ENCODE measurements at regions not wholly inside any gene's neighbourhood (a gene's known extent, or its start where the extent isn't known, plus 50 kb on each side); places are given as distances from the start of the nearest gene placed in this dataset.
A peak's percentile ranks its signal among the peaks of the same experiment; 100 is the strongest.

GRCh38 chrX:39472161-39472560 is 625.6 kb downstream of the BCOR start:
- no peaks in the 10 kb centered on the region for H3K36me3 ChIP-seq
- TF ChIP-seq CTCF (IDR thresholded peaks at IDR 0.05): no peak
- no peak overlapping the region for H3K27ac ChIP-seq
- no peak overlapping the region for H3K4me3 ChIP-seq
- DNase-seq (no peak), ATAC-seq (no peak)
- H3K27me3 ChIP-seq: peaks cover 0 to 15% (median 0%) of the 10 kb centered on the region in 7 donors
- 97 to 100% methylated on average over 1 of the region's 1 CpG for WGBS, 2 donors
- intact Hi-C loops (cut with DNase I): loop anchor here in 1 of 10 donors (2.0 to 10.0 kb wide), 2 partner anchors 47 to 623 kb away; partner anchors contain the start of gene BCOR
- H3K9me3 ChIP-seq: no peaks in the 10 kb centered on the region
- peaks cover 0 to 26% (median 5%) of the 10 kb centered on the region in 9 donors for H3K4me1 ChIP-seq

GRCh38 chrX:39473812-39474211 is 623.9 kb downstream of the BCOR start:
- Histone ChIP-seq H3K27ac (peak overlapping the region in 4 of 10 donors; percentile 15 to 34 (median 21)), H3K36me3 (no peaks in the 10 kb centered on the region), H3K4me1 (peaks cover 0 to 39% (median 12%) of the 10 kb centered on the region in 9 donors), H3K27me3 (peaks cover 0 to 15% (median 0%) of the 10 kb centered on the region in 7 donors), H3K9me3 (no peaks in the 10 kb centered on the region), H3K4me3 (no peak overlapping the region)
- DNase-seq (peak in 1 of 2 donors; percentile 10), ATAC-seq (peak in 7 of 8 donors; percentile 14 to 80 (median 43))
- intact Hi-C loops (cut with DNase I): loop anchor here in 2 of 10 donors (2.0 to 10.0 kb wide), 2 partner anchors 45 to 621 kb away; partner anchors contain the start of gene BCOR (in 1 of the 2)
- 63 to 71% methylated on average over 2 of the region's 2 CpGs for WGBS, 2 donors
- no peak for TF ChIP-seq CTCF (IDR thresholded peaks at IDR 0.05)

GRCh38 chrX:39475372-39475771 is 622.4 kb downstream of the BCOR start:
- H3K36me3 ChIP-seq: no peaks in the 10 kb centered on the region
- H3K27ac ChIP-seq: no peak overlapping the region
- H3K9me3 ChIP-seq: no peaks in the 10 kb centered on the region
- H3K4me1 ChIP-seq: peaks cover 0 to 39% (median 12%) of the 10 kb centered on the region in 9 donors
- DNase-seq (no peak), ATAC-seq (no peak)
- intact Hi-C loops (cut with DNase I): loop anchor here in 2 of 10 donors (2.0 to 10.0 kb wide), 2 partner anchors 43 to 619 kb away; partner anchors contain the start of gene BCOR (in 1 of the 2)
- no peak for TF ChIP-seq CTCF (IDR thresholded peaks at IDR 0.05)
- WGBS, 2 donors: 44 to 48% methylated on average over 5 of the region's 5 CpGs
- peaks cover 0 to 22% (median 0%) of the 10 kb centered on the region in 7 donors for H3K27me3 ChIP-seq
- H3K4me3 ChIP-seq: no peak overlapping the region

- H3K4me3 ChIP-seq: no peak overlapping the region
- no peaks in the 10 kb centered on the region for H3K9me3 ChIP-seq
- WGBS, 2 donors: 39 to 54% methylated on average over 15 of the region's 15 CpGs
- peaks cover 0 to 30% (median 7%) of the 10 kb centered on the region in 9 donors for H3K4me1 ChIP-seq
- no peak for TF ChIP-seq CTCF (IDR thresholded peaks at IDR 0.05)
- intact Hi-C loops (cut with DNase I): loop anchor here in 1 of 10 donors (10.0 kb wide), 1 partner anchor 618 kb away; the partner anchor contains the start of gene BCOR
- peaks cover 0 to 23% (median 0%) of the 10 kb centered on the region in 7 donors for H3K27me3 ChIP-seq
- H3K36me3 ChIP-seq: no peaks in the 10 kb centered on the region
- DNase-seq (peak; percentile 14 to 22), ATAC-seq (peak in 7 of 8 donors; percentile 14 to 69 (median 43))
- peak overlapping the region; percentile 16 to 67 (median 61) for H3K27ac ChIP-seq
These were observed 621.1 kb downstream of the BCOR start for GRCh38 chrX:39476604-39477021.

All from heart right ventricle (tissue), 16 donors.